SK-N-SH (cell line): ENCODE measurements at regions not wholly inside any gene's neighbourhood (a gene's known extent, or its start where the extent isn't known, plus 50 kb on each side); places are given as distances from the start of the nearest gene placed in this dataset.

ENCODE experiments used
- CTCF ChIA-PET: fragments of 300-600, 350-600 bp; formaldehyde crosslinking; extraction: SDS; loops from one replicate; lab custom pipeline; 2021; lab: Yijun Ruan, JAX
- POLR2A ChIA-PET: fragments of 350-600 bp; sonication (Branson Sonifier 250); formaldehyde crosslinking; extraction: SDS; loops from one replicate; lab custom pipeline; 2020; ENCODE audit warnings: antibody characterized with exemption, inconsistent platforms; lab: Yijun Ruan, JAX
- DNase-seq: peaks from one replicate; pipeline ENCODE4 v3.0.0; 2012
- H2AFZ ChIP-seq: fragments of 200-600 bp; sonication (generic); 2 replicates; pipeline ENCODE4 v1.8.1; 2016; ENCODE audit warnings: antibody characterized with exemption, mild to moderate bottlenecking, low read depth
- H3F3A ChIP-seq: fragments of 200-600 bp; sonication (generic); replicated peaks from 2 replicates; pipeline ENCODE3; 2016; ENCODE audit warnings: antibody characterized with exemption, mild to moderate bottlenecking; ENCODE audit not compliant: insufficient read depth
- H3K27ac ChIP-seq, 2 experiments: fragments of 200-500 bp in 1 of 2; fragments of 200-600 bp in 1 of 2; sonication (Bioruptor generic) in 1 of 2; sonication (generic), shearing (Covaris generic) in 1 of 2; 2 replicates each; pipeline versions ENCODE4 v1.5.1 to v1.6.1; 2014 to 2016; ENCODE audit warnings: low read depth in 2 of 2, inconsistent platforms in 1 of 2, low read length in 1 of 2, mild to moderate bottlenecking in 1 of 2, mixed read lengths in 1 of 2
- H3K27me3 ChIP-seq: fragments of 200-600 bp; sonication (generic), shearing (Covaris generic); 2 replicates; pipeline ENCODE4 v1.6.1; 2016; ENCODE audit warnings: mixed run types; ENCODE audit not compliant: insufficient read depth
- H3K36me3 ChIP-seq, 2 experiments: fragments of 200-500 bp in 1 of 2; fragments of 200-600 bp in 1 of 2; sonication (Bioruptor generic) in 1 of 2; sonication (generic) in 1 of 2; replicated peaks in 1 of 2; 2 replicates each; pipeline versions ENCODE3 to v1.5.1; 2014 to 2016; ENCODE audit warnings: low read length in 1 of 2, mild to moderate bottlenecking in 1 of 2; ENCODE audit not compliant: insufficient read depth in 2 of 2, control insufficient read depth in 1 of 2
- H3K4me1 ChIP-seq, 2 experiments: fragments of 200-500 bp in 1 of 2; fragments of 200-600 bp in 1 of 2; sonication (Bioruptor generic) in 1 of 2; sonication (generic), shearing (Covaris generic) in 1 of 2; 2 replicates each; pipeline versions ENCODE4 v1.5.1 to v1.6.1; 2014 to 2016; ENCODE audit warnings: low read depth in 1 of 2, low read length in 1 of 2, mixed run types in 1 of 2; ENCODE audit not compliant: insufficient read depth in 2 of 2, control insufficient read depth in 1 of 2
- H3K4me2 ChIP-seq: fragments of 200-600 bp; sonication (generic), shearing (Covaris generic); 2 replicates; pipeline ENCODE4 v1.6.1; 2017; ENCODE audit warnings: mixed run types
- H3K4me3 ChIP-seq, 2 experiments: fragments of 200-500 bp in 1 of 2; fragments of 200-600 bp in 1 of 2; sonication (Bioruptor generic) in 1 of 2; sonication (generic), shearing (Covaris generic) in 1 of 2; 2 replicates each; pipeline versions ENCODE4 v1.5.1 to v1.8.1; 2014 to 2016; ENCODE audit warnings: low read depth in 2 of 2, inconsistent platforms in 1 of 2, low read length in 1 of 2, mild to moderate bottlenecking in 1 of 2, mixed read lengths in 1 of 2, moderate library complexity in 1 of 2
- H3K79me2 ChIP-seq: fragments of 200-600 bp; sonication (generic); 2 replicates; pipeline ENCODE4 v1.8.1; 2017; ENCODE audit warnings: mild to moderate bottlenecking; ENCODE audit not compliant: insufficient read depth
- H3K9ac ChIP-seq: fragments of 200-600 bp; sonication (generic); 2 replicates; pipeline ENCODE4 v1.6.1; 2017; ENCODE audit warnings: mixed run types
- H3K9me2 ChIP-seq: fragments of 200-600 bp; sonication (generic); 2 replicates; pipeline ENCODE4 v1.6.1; 2017; ENCODE audit warnings: mixed run types
- H3K9me3 ChIP-seq: fragments of 200-600 bp; sonication (generic); 2 replicates; pipeline ENCODE4 v1.6.1; 2017; ENCODE audit warnings: mixed run types, mild to moderate bottlenecking, moderate library complexity
- H4K20me1 ChIP-seq: fragments of 200-600 bp; sonication (generic); 2 replicates; pipeline ENCODE4 v1.6.1; 2017; ENCODE audit warnings: mild to moderate bottlenecking, mixed run types; ENCODE audit not compliant: insufficient read depth
- ELF1 ChIP-seq: IDR thresholded peaks from 2 replicates; pipeline ENCODE4 v1.4.0; 2012
- EP300 ChIP-seq, 2 experiments: IDR thresholded peaks; 2 replicates each; pipeline versions ENCODE4 v1.4.0 to v1.6.1; 2012; ENCODE audit warnings: borderline replicate concordance in 1 of 2, low read depth in 1 of 2, low read length in 1 of 2
- FOSL2 ChIP-seq: IDR thresholded peaks from 2 replicates; pipeline ENCODE4 v1.4.0; 2012; ENCODE audit warnings: low read depth, mild to moderate bottlenecking, moderate library complexity, borderline replicate concordance
- GABPA ChIP-seq: IDR thresholded peaks from 2 replicates; pipeline ENCODE4 v1.4.0; 2012; ENCODE audit warnings: low read depth, mild to moderate bottlenecking
- GATA2 ChIP-seq: sonication (generic); formaldehyde crosslinking; IDR thresholded peaks from 2 replicates; pipeline ENCODE4 v1.5.0; 2020; ENCODE audit warnings: mild to moderate bottlenecking, missing genetic modification reagents
- IRF3 ChIP-seq: fragments of 150-350 bp; IDR thresholded peaks from 2 replicates; pipeline ENCODE4 v1.6.1; 2016; ENCODE audit warnings: mild to moderate bottlenecking, low read depth, low read length
- JUND ChIP-seq: IDR thresholded peaks from 2 replicates; pipeline ENCODE4 v1.4.0; 2012
- MAX ChIP-seq: IDR thresholded peaks from 2 replicates; pipeline ENCODE4 v1.4.0; 2012; ENCODE audit warnings: low read depth
- RCOR1 ChIP-seq: fragments of 150-350 bp; IDR thresholded peaks from 2 replicates; pipeline ENCODE4 v1.6.1; 2017; ENCODE audit warnings: antibody characterized with exemption, low read length
- REST ChIP-seq: IDR thresholded peaks from 2 replicates; pipeline ENCODE4 v1.6.1; 2012; ENCODE audit warnings: mild to moderate bottlenecking, low read depth, low read length, moderate library complexity
- RFX5 ChIP-seq: IDR thresholded peaks from 2 replicates; pipeline ENCODE4 v1.6.1; 2012; ENCODE audit warnings: mild to moderate bottlenecking, improper control_type of control experiment, low read length
- TCF12 ChIP-seq: IDR thresholded peaks from 2 replicates; pipeline ENCODE4 v1.4.0; 2012
- TEAD4 ChIP-seq: IDR thresholded peaks from 2 replicates; pipeline ENCODE4 v1.4.0; 2012; ENCODE audit warnings: mild to moderate bottlenecking, borderline replicate concordance; ENCODE audit not compliant: insufficient read depth
- USF1 ChIP-seq: IDR thresholded peaks from 2 replicates; pipeline ENCODE4 v1.4.0; 2012; ENCODE audit warnings: low read depth, borderline replicate concordance
- YY1 ChIP-seq: IDR thresholded peaks from 2 replicates; pipeline ENCODE4 v1.4.0; 2012; ENCODE audit warnings: low read depth, mild to moderate bottlenecking
- ZBTB33 ChIP-seq: IDR thresholded peaks from 2 replicates; pipeline ENCODE4 v1.4.0; 2012; ENCODE audit warnings: low read depth, borderline replicate concordance
- WGBS: methylation state at CpG from one replicate; pipeline ENCODE4 v1.1.6; 2017; ENCODE audit warnings: low lambda C conversion rate; 5-methylcytosine and 5-hydroxymethylcytosine counted together

GRCh38 chr2:220433131-220433530, 805.7 kb downstream of the SLC4A3 start (continued):
- TF ChIP-seq REST (no peak), YY1 (no peak), JUND (no peak), TEAD4 (no peak), RCOR1 (no peak), GABPA (no peak), IRF3 (no peak), ELF1 (no peak), FOSL2 (no peak)

GRCh38 chr2:220434385-220434784, 807.0 kb downstream of the SLC4A3 start:
- H2AFZ ChIP-seq = no peak overlapping the region
- no peaks in the 10 kb centered on the region for H3K9me3 ChIP-seq
- H3K79me2 ChIP-seq = no peaks in the 10 kb centered on the region
- H3K27ac ChIP-seq = no peak overlapping the region
- TF ChIP-seq FOSL2 = 0 out of 2 replicates have a peak, but pooled peaks have one; percentile 3
- 0 out of 2 replicates have a peak, but pooled peaks have one; percentile 17 for TF ChIP-seq JUND
- no peak for TF ChIP-seq IRF3
- TF ChIP-seq TCF12 = 0 out of 2 replicates have a peak, but pooled peaks have one; percentile 13
- no peaks in the 10 kb centered on the region for H3K27me3 ChIP-seq
- no peak overlapping the region for H3K4me3 ChIP-seq
- CTCF ChIA-PET = no interaction called here
- WGBS = 27% methylated on average over 2 of the region's 2 CpGs
- POLR2A ChIA-PET = no interaction called here
- H4K20me1 ChIP-seq = no peaks in the 10 kb centered on the region
- no peaks in the 10 kb centered on the region for H3F3A ChIP-seq
- H3K4me2 ChIP-seq = no peak overlapping the region
- H3K4me1 ChIP-seq = no peaks in the 10 kb centered on the region; a peak in 1 of 4 replicates
- no peaks in the 10 kb centered on the region for H3K36me3 ChIP-seq
- H3K9ac ChIP-seq = no peak overlapping the region
- H3K9me2 ChIP-seq = no peaks in the 10 kb centered on the region
- DNase-seq = no peak

GRCh38 chr2:220437938-220438337, 810.5 kb downstream of the SLC4A3 start:
- no peaks in the 10 kb centered on the region for H3K27me3 ChIP-seq
- POLR2A ChIA-PET = no interaction called here
- WGBS = 25% methylated on average over 2 of the region's 2 CpGs
- no peak for DNase-seq
- H2AFZ ChIP-seq = no peak overlapping the region
- no peaks in the 10 kb centered on the region for H3K36me3 ChIP-seq
- CTCF ChIA-PET = no interaction called here
- TF ChIP-seq RFX5 = no peak
- TF ChIP-seq ELF1 = no peak
- no peak for TF ChIP-seq GATA2
- TF ChIP-seq EP300 (IDR thresholded peaks at IDR 0.05; ENCODE audit: borderline replicate concordance in 1 of 2, low read depth in 1 of 2, low read length in 1 of 2) = no peak
- no peak for TF ChIP-seq TCF12
- no peak for TF ChIP-seq USF1
- no peak for TF ChIP-seq ZBTB33
- no peak for TF ChIP-seq MAX
- H3K4me2 ChIP-seq = no peak overlapping the region
- H3K27ac ChIP-seq = no peak overlapping the region
- H3K9me2 ChIP-seq = no peaks in the 10 kb centered on the region
- no peaks in the 10 kb centered on the region for H3K4me1 ChIP-seq
- H3K4me3 ChIP-seq = no peak overlapping the region
- no peaks in the 10 kb centered on the region for H4K20me1 ChIP-seq
- no peak overlapping the region for H3K9ac ChIP-seq
- H3F3A ChIP-seq = no peaks in the 10 kb centered on the region
- H3K9me3 ChIP-seq = no peaks in the 10 kb centered on the region
- no peaks in the 10 kb centered on the region for H3K79me2 ChIP-seq
